Endometrial microvascular endothelial cells (primary cell): ENCODE measurements at regions not wholly inside any gene's neighbourhood (a gene's known extent, or its start where the extent isn't known, plus 50 kb on each side); places are given as distances from the start of the nearest gene placed in this dataset.

ENCODE experiments used
- in situ Hi-C: cut with HindIII; loops from 2 replicates; pipeline ENCODE4 v1.10.0; 2017; ENCODE audit warnings: low sequenced_read_pairs, low pct_unique_long_range_greater_than_20kb; ENCODE audit errors: inconsistent ontology term

DNA sequence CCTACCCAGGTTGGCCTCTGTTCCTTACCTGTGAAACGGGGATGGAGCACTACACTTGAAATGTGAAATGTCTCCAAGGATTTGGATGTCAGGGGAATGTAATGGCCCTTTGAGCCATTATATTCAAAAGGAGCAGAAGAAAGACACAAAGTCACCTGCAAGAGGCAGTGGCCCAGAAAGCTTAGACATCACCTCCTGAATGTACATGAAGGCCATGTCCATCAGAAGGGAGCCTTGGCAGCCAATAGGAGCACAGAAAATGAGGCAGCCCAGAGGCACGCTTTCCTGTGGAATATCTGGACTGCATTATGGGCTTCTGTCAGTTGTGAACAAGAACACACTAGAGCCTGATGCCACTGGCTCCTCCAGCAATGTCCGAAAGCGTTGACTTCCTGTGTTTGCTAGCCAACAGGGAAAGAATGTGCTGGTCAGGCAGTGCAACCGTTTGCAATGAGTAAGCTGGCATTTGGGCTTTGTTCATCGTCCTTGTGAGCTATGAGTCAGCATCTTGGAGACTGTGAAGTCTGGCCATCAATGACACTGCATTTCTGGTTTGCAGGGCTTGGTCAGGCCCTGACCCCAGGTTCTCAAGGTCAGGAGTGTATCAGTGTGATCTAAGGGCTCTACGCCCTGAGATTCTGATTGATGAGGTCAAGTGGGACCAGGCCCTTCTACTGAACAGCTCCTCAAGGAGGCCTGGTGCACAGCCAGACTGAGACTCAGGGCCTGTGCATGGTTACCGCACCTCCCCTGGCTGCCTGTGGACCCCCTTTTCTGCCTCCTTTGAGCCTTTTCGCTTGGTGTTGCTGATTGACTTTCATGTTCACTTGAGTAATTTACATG lies 222.4 kb downstream of the RPS24 start:
- in situ Hi-C loops = no loop called here

DNA sequence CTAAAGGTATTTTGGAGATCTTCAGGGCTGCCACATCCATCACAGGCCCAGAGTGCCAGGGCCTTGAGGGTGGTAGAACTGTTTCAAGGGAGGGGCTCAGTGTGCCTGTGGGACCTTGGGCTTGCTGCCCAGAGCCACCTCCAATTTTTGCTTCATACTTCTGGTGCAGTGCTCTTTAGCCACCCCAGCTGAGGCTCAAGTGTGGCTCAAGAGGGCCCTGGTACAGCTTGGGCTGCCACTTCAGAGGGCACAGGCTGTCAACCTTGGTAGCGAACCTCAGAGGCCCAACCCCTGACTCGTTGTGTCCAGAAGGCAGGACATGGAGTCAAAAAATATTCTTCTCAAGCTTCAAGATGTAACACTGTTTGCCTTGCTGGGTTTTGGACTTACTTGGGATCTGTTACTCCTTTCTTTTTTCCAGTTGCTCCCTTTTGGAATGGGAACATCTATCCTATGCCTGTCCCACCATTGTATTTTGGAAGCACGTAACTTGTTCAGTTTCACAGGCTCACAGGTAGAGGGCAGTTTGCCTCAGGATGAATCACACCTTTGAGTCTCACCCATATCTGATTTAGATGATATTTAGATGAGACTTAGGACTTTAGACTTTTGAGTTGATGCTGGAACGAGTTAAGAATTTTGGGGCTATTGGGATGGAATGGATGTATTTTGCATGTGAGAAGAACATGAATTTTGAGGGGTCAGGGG lies 224.8 kb downstream of the RPS24 start:
- in situ Hi-C loops = no loop called here

DNA sequence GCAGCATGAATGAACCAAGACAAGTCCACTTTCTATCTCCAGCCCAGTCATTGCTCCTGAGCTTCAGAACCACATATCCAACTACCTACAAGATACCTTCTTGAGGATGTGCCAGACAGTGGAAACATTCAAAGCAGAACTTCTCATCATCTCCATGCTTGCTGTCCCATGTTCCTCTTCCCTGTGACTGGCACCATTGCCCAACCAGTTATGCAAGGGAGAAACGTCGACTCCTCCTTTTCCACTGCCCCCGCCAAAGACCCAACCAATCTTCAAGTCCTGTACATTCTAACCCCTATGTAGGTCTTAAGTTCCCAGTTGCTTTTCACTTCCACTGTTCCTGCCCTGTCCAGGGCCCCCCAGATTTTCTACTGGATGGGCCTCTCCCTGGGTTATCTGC lies 225.7 kb downstream of the RPS24 start:
- in situ Hi-C loops = no loop called here

DNA sequence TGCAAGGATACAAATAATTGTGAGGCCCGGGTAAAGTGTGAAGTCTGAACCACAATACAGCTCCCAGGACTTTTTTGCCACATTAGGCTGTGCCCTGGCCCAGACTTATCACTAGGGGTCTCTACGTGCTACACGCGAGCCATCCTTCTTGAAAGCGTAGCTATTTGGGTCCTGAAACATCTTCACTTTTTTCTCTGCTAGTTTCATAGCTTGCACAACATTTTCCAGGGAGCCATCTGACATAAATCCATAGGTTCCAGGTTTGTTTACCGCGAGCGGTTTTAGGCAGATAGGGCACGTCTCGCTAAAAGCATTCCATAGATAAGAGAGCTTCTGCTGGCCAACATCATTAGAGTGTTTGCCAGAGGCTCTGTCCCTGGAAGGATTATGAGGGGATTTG lies 226.5 kb downstream of the RPS24 start:
- in situ Hi-C loops = no loop called here

DNA sequence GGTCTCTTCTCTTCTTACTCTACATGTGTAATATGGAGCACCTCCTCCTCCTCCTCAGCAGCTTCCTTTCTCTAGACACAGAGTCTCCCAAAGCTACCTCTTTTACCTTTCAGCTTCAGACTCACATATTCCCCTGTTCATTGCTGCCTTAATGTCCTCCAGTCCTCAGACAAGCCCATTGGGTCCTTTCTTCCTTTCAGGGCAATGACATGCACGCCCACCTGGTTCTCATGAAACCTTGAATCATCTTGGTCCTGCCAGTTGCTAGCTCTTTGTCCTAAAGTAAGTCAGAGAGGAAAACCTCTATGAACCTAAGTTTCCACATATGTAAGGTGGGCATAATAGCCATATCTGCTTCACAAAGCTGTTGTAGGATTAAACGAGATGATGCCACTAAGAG lies 227.0 kb downstream of the RPS24 start:
- in situ Hi-C loops = no loop called here

DNA sequence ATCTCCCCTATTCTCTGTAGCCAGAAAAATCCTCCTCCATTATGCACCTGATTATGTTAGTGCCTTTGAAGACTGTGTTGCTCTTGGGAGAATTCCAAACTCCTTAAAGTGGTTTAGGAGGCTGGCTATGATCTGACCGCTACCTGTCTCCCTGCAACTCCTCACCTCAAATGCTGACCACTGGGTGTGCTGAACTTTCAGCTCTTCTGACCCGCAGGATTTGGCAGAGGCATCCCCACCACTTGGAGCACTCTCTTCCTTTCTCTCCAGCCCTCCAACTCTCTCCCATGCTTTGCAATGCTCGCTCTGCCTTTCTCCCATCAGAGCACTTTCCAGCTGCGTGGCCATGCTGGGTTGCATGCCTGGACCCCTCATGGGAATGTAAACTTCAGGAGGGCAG lies 227.6 kb downstream of the RPS24 start:
- in situ Hi-C loops = no loop called here

DNA sequence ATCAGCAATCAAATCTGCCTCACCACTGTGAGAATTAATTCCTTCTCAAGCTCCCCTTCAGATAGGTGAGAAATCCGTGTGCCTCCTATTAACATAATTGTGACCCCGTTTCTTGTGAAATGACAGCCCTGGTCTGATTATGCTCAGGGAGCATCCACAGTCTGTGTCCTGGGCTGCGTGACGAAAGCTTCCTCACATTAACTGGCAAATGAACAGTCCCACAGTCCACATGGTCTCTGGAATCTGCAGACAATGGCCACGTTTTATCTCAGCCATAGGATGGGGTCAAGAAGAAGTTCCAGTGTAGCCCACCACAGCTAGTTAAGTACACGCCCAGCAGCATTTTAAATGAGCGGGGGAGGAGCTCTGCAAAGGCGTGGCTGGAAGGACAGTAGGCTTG lies 229.2 kb downstream of the RPS24 start:
- in situ Hi-C loops = no loop called here

DNA sequence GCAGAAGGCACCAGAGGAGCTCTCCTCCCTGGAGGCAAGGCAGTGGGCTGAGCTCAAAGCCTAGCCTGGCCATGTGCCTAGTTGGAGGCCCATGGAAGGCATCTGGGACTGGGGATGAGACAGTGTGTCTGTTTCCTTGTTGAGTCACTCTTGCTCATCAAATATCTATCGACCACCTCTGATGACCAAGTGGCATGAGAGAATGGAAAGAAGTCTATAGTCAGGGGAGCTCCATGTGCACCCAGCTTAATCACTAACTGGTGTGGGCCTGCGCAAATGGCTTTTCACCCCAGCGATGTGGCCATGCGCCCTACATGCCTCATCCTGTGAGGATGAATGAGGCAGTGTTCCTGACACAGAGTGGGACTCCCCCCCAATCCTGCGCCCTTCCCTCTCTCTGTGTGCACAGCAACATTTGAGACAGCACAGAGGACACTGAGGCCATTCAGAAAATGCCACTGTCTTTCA lies 229.9 kb downstream of the RPS24 start:
- in situ Hi-C loops = no loop called here

DNA sequence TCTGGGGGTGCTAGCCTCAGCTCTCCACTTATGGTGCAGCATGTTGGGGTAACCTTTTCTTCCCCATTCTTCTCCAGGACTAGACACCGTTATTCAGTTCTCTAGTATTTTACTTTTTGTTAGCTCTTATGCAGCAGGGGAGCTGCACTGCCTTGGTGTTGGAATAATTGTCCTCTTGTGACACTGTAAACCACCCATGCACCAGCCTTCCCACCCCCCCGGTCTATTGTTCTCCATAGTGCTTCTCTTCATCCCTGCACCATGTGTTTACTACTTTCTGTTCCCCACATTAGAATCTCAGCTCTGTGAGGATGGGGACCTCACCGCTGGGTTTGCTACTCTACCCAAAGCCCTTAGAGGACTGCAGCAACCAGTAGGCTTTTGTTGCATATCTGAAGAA lies 230.7 kb downstream of the RPS24 start:
- in situ Hi-C loops = no loop called here

DNA sequence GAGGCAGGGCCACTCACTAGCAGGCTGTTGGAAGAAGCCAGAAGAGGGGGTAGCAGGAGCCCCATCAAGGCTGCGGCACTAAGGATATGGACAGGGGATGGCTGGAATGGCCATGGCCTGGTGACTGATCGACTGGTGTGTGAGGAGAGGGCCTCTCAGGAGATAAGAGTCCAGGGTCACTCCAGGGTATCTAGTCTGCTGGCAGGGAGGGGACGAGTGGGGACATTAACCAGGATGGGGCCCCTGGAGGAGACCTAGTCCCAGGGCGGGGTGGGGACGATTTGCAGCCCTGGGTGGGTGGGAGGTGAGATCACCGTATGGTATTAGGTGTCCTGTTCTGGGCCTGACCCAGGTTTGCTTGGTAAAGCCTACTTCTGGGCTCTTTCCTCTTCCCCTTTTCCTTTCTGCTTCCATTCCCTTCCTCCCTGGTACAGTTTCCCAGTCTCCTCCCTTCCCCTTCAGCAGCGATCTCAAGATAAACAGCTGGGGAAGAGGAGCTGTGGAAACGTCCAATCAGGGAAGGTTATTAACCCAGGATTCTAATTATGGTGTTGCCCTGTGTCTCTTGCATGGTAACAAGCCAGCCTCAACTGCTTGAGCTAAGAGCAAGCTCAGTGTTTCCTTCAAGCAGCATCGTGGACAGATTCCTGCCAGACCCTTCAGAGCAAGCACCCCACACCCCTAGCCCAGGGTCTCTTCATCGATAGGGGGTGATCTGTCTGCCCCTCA lies 233.2 kb downstream of the RPS24 start:
- in situ Hi-C loops = no loop called here

DNA sequence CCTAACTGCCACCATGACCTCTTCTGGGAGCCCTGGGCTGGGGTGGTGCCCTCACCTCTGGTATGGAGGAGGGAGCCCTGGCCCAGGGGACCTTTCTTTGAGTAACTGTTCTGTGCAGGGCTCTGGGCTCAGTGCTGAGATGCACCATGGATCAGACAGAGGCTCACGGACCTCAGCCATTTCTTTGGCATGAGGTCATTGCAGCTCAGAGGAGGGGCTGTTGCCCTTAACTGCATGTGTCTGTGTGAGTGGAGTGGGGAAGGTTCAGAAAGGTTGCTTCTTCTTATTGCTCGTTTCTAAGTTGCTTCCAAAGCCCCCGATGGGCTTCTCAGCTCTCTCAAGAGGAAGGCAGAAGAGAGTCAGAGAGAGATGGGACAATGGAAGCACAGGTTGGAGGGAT lies 233.9 kb downstream of the RPS24 start:
- in situ Hi-C loops = no loop called here

DNA sequence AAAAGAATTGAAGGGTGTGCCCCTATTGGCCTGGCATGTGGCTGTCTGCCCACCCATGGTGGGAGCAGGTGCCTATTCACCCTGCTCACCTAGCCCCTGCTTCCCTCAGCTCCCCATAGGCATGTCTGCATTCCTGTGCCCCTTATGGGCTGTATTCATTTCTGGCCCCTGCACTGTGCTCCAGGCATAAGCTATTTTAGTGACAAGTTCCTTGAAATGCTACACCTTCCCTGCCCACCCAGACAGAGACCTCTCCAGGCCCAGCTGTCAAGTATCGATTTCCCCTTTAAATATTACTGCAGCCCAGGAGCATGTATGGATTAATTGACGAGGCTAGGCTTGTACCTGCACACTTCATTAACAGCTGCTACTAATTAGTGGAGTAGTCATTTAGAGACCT lies 235.4 kb downstream of the RPS24 start:
- in situ Hi-C loops = no loop called here

DNA sequence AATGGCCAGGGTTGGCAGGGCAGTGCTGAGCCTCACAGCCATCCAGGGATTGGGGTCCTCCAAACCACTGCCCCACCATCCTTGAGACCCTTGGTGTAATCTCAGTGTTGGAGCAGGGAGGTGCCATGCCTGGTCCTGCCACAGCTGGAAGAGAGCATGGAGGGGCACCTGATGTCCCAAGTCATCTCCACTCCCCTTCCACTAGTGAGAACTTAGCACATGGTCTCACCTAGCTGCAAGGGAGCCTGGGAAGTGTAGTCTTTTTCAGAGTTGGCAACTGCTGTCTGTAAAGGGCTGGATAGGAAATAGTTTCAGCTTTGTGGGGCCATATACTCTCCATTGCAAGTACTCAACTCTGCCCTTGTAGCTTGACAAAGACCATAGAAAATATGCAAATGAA lies 238.7 kb downstream of the RPS24 start:
- in situ Hi-C loops = no loop called here

DNA sequence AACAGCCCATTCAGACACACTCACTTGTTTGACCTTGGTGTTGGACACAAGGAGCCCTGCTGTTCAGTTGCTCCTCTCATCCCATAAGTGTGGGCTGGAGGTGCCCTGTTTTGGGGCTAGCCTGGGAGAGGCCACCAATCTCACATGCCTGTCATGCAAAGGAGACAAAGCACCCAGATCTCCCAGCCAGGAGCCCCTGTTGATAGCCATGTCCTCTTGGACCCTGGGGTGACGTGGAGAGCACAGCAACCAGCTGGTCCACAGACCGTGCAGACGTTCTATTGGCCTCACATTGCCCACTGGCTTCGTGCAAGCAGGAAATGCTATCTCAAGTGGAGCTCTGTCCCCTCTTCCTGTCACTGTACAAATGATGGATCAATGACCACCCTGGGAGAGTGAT lies 240.8 kb downstream of the RPS24 start:
- in situ Hi-C loops = no loop called here

DNA sequence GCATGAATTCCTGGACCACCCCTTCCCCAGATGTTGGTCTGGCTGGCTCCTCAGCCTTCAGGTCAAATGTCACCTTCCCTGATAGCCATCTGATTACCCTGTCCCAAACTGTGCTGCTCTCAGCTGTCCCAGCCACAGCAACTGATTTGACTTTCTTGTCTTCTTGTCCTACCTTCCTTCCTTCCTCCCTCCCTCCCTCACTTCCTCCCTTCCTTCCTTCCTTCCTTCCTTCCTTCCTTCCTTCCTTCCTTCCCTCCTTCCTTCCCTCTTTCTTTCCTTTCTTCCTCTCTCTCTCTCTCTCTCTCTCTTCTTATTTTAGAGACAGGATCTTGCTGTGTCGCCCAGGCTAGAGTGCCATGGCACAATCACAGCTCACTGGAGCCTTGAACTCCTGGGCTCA lies 242.5 kb downstream of the RPS24 start:
- in situ Hi-C loops = no loop called here

DNA sequence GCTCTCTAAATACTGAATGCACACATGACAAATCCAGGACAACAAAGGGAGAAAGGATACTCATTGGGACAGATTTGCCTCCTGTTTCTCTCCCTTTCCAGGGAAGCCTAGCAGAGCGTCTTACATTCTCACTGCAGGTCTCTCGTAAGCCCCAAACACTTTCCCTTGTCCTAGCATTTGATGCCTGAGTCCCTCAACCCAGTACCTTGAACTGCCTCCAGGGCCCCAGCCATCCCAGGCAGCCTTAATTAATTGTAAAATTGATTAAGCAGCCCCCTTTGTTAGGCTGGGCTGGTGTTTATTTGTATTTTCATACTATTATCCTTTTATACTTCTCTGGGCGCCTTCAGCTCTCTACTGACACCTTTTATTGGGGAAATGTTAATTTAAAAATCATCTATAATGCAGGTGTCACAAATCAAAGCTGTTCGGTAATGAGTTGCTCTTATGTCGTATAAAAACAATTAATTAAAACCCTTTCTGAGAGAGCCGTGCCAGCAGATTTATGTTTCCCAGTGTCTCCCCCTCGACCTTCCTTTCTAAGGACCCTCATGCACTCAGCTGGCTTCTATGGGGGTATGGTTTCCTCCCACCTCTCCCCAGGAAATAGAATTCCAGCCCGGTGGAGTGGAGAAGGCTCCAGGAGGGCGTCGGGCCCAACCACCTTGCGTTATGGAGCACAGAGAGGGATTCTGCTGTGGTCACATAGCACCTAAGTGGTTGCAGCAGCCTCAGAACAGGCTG lies 243.8 kb downstream of the RPS24 start:
- in situ Hi-C loops = no loop called here

DNA sequence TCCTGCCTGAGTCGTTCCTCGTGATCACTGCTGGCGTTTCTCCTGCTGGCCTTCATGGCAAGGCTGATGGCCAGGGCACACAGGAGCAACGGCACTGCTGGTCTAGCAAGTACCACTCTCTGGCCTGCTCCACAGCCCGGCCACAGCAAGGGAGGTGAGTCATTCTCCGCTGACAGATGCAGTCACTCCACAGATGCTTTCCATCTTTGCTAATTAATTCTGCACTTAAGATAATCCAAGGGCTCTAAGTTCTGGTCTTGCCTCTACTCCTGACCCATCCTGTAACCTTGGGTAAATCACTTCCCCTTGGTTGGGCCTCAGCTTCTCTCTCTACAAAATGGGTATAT lies 244.4 kb downstream of the RPS24 start:
- in situ Hi-C loops = no loop called here

DNA sequence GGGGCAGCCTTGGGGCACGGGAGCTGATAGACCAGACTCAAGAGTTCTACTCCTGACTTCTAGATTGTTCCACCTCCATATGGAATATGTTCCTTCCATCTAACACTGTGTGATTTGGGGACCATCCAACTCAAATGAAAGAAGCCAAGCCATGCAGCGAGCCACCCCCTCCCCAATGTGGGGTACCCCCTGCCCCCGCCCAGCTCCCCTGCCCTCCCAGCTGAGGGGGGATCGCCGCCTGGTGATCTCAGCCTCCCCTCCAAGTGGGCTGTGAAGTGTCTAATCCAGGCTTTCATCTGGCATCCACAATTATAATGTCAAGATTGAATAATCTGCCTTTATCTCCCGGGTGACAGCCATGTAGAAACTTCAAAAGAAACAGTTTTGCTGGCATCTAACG lies 246.1 kb downstream of the RPS24 start:
- in situ Hi-C loops = no loop called here

DNA sequence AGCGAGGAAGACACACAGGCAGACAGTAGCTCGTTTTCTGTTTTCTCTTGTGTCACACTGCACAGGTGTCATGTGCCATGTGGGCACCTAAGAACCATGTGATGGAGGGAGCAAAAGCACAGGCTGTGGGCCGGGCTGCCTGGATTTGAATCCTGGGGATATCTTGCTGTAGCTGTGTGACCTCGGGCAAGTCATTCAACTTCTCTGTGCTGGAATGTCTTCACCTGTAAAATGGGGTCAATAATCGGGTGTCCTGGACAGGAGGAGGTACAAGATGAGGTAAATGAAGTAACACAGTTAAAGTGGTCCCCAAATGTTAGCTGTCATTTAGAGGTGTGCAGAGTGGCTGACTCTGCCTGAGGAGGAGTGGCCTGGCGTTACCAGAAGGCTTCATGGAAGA lies 246.9 kb downstream of the RPS24 start:
- in situ Hi-C loops = no loop called here
